ENCODE measurements at regions not wholly inside any gene's neighbourhood (a gene's known extent, or its start where the extent isn't known, plus 50 kb on each side); places are given as distances from the start of the nearest gene placed in this dataset.

DNA sequence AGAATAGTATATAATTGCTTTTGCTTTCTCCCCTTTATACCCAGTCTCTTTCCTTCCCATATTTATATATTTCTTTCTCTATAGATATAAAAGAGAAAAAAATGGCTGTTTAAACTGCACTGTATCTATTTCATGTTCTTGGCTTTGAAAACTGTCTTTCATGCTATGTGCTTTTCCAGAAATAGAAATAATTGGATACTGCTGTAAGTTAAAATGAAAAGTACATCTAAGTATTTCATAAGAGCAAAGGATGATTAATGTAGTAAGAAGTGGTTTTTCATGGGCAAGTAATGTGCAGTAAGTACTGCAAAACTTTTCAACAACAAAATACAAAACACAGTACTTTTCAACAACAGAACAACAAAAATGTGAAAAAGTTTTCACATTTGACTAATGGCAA, 237.9 kb downstream of the SNCA start:
- H3K9ac ChIP-seq (replicated peaks; ENCODE audit: extremely low read depth, insufficient read depth, low read length) = no peak overlapping the region
- H3K4me2 ChIP-seq (ENCODE audit: insufficient read depth, low read length) = no peak overlapping the region
- no peak for TF ChIP-seq POLR2AphosphoS5 (IDR thresholded peaks at IDR 0.05; ENCODE audit: insufficient read depth, low read depth, low read length)
- no peak for TF ChIP-seq EZH2 (IDR thresholded peaks at IDR 0.05; ENCODE audit: borderline replicate concordance, low read depth, low read length, severe bottlenecking)
- TF ChIP-seq MYC (IDR thresholded peaks at IDR 0.05; ENCODE audit: low read depth, low read length) = no peak
- TF ChIP-seq, protein P1, sequence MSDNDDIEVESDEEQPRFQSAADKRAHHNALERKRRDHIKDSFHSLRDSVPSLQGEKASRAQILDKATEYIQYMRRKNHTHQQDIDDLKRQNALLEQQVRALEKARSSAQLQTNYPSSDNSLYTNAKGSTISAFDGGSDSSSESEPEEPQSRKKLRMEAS (IDR thresholded peaks at IDR 0.05; ENCODE audit: insufficient read depth, insufficient read length) = no peak
- TF ChIP-seq, protein P2, sequence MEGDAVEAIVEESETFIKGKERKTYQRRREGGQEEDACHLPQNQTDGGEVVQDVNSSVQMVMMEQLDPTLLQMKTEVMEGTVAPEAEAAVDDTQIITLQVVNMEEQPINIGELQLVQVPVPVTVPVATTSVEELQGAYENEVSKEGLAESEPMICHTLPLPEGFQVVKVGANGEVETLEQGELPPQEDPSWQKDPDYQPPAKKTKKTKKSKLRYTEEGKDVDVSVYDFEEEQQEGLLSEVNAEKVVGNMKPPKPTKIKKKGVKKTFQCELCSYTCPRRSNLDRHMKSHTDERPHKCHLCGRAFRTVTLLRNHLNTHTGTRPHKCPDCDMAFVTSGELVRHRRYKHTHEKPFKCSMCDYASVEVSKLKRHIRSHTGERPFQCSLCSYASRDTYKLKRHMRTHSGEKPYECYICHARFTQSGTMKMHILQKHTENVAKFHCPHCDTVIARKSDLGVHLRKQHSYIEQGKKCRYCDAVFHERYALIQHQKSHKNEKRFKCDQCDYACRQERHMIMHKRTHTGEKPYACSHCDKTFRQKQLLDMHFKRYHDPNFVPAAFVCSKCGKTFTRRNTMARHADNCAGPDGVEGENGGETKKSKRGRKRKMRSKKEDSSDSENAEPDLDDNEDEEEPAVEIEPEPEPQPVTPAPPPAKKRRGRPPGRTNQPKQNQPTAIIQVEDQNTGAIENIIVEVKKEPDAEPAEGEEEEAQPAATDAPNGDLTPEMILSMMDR (IDR thresholded peaks at IDR 0.05; ENCODE audit: extremely low read depth in 1 of 2, insufficient read depth in 1 of 2, low read depth in 1 of 2, low read length in 2 of 2) = no peak
- TF ChIP-seq GATA2 (IDR thresholded peaks at IDR 0.05; ENCODE audit: insufficient read depth, insufficient read length, low read depth, low read length) = no peak
- TF ChIP-seq FOS (IDR thresholded peaks at IDR 0.05; ENCODE audit: borderline replicate concordance, insufficient read depth, low read length) = no peak
- no peak for TF ChIP-seq JUN (IDR thresholded peaks at IDR 0.05; ENCODE audit: borderline replicate concordance, insufficient read depth, insufficient read length, low read depth)
- TF ChIP-seq POLR2A (IDR thresholded peaks at IDR 0.05; ENCODE audit: low read depth, low read length) = no peak
- H3K9me3 ChIP-seq (replicated peaks; ENCODE audit: control insufficient read depth, insufficient read depth, low read length) = no peaks in the 10 kb centered on the region
- H4K20me1 ChIP-seq (replicated peaks; ENCODE audit: control insufficient read depth, extremely low read depth, insufficient read depth, low read length) = no peaks in the 10 kb centered on the region
- H3K36me3 ChIP-seq (ENCODE audit: control insufficient read depth in 2 of 2, extremely low read depth in 1 of 2, insufficient read depth in 2 of 2, low read length in 2 of 2) = no peaks in the 10 kb centered on the region
- no peaks in the 10 kb centered on the region for H3K27me3 ChIP-seq (ENCODE audit: control insufficient read depth in 2 of 2, insufficient read depth in 2 of 2, low read length in 2 of 2)
- no peak overlapping the region for H2AFZ ChIP-seq (ENCODE audit: low read depth, low read length)
- H3K27ac ChIP-seq (ENCODE audit: insufficient read depth, low read depth, low read length) = no peak overlapping the region
- intact Hi-C loops (cut with micrococcal nuclease) = no loop called here
- dilution Hi-C loops (cut with MboI; ENCODE audit: extremely low pct_ligation_motif_present, low sequenced_read_pairs) = no loop called here
- H3K4me3 ChIP-seq (replicated peaks in 1 of 3; ENCODE audit: insufficient read depth in 1 of 3, low read depth in 1 of 3, low read length in 3 of 3) = no peak overlapping the region
- BruUV-seq (replicated peaks) = no TSS peak
- DNase-seq (ENCODE audit: low read depth, low spot score) (no peak), FAIRE-seq (no peak)
- H3K79me2 ChIP-seq (ENCODE audit: control insufficient read depth, insufficient read depth, low read length) = no peaks in the 10 kb centered on the region
- POLR2A ChIA-PET = no interaction called here
- no peaks in the 10 kb centered on the region for H3K9me1 ChIP-seq (replicated peaks; ENCODE audit: control insufficient read depth, extremely low read depth, insufficient read depth, low read length)
- CTCF ChIA-PET = no interaction called here
- H3K4me1 ChIP-seq (ENCODE audit: control insufficient read depth, extremely low read depth, insufficient read depth, low read length) = no peaks in the 10 kb centered on the region
